ENCODE measurements at regions not wholly inside any gene's neighbourhood (a gene's known extent, or its start where the extent isn't known, plus 50 kb on each side); places are given as distances from the start of the nearest gene placed in this dataset.

GRCh38 chr5:103894882-103895281, 332.3 kb upstream of the NUDT12 start:
- Histone ChIP-seq H3K4me1 (ENCODE audit: insufficient read depth) (no peaks in the 10 kb centered on the region), H3K9me2 (replicated peaks; ENCODE audit: insufficient read depth) (no peaks in the 10 kb centered on the region), H3K9me3 (ENCODE audit: low read depth) (no peaks in the 10 kb centered on the region), H4K20me1 (ENCODE audit: insufficient read depth, poor library complexity, severe bottlenecking) (no peaks in the 10 kb centered on the region), H3K36me3 (replicated peaks; ENCODE audit: insufficient read depth, low read depth) (no peaks in the 10 kb centered on the region), H3K79me2 (no peaks in the 10 kb centered on the region), H3K27me3 (no peaks in the 10 kb centered on the region), H3K4me3 (no peak overlapping the region), H3K27ac (no peak overlapping the region), H3K4me2 (no peak overlapping the region), H2AFZ (no peak overlapping the region)
- TF ChIP-seq EZH2 (IDR thresholded peaks at IDR 0.05; ENCODE audit: borderline replicate concordance) (no peak), CTCF (IDR thresholded peaks at IDR 0.05; ENCODE audit: poor library complexity) (no peak), EZH2phosphoT487 (IDR thresholded peaks at IDR 0.05; ENCODE audit: low read depth, severe bottlenecking, unreplicated experiment) (no peak)
- no peak for DNase-seq (ENCODE audit: low spot score)

- Histone ChIP-seq H3K27ac (no peak overlapping the region), H3K4me3 (no peak overlapping the region), H3K4me1 (ENCODE audit: insufficient read depth) (no peaks in the 10 kb centered on the region), H3K9me3 (ENCODE audit: low read depth) (no peaks in the 10 kb centered on the region), H4K20me1 (ENCODE audit: insufficient read depth, poor library complexity, severe bottlenecking) (no peaks in the 10 kb centered on the region), H3K4me2 (no peak overlapping the region), H3K36me3 (replicated peaks; ENCODE audit: insufficient read depth, low read depth) (no peaks in the 10 kb centered on the region), H3K27me3 (no peaks in the 10 kb centered on the region), H2AFZ (no peak overlapping the region), H3K9me2 (replicated peaks; ENCODE audit: insufficient read depth) (no peaks in the 10 kb centered on the region), H3K79me2 (no peaks in the 10 kb centered on the region)
- TF ChIP-seq EZH2phosphoT487 (IDR thresholded peaks at IDR 0.05; ENCODE audit: low read depth, severe bottlenecking, unreplicated experiment) (no peak), EZH2 (IDR thresholded peaks at IDR 0.05; ENCODE audit: borderline replicate concordance) (no peak)
- WGBS (ENCODE audit: low lambda C conversion rate, missing lambda C conversion rate) = 82% methylated on average over 2 of the region's 2 CpGs
- no peak for DNase-seq (ENCODE audit: low spot score)
These were observed 328.6 kb upstream of the NUDT12 start for GRCh38 chr5:103891151-103891550.

- H3K27ac ChIP-seq = no peak overlapping the region
- no peaks in the 10 kb centered on the region for H3K36me3 ChIP-seq (replicated peaks; ENCODE audit: insufficient read depth, low read depth)
- TF ChIP-seq EZH2 (IDR thresholded peaks at IDR 0.05; ENCODE audit: borderline replicate concordance) (no peak), EZH2phosphoT487 (IDR thresholded peaks at IDR 0.05; ENCODE audit: low read depth, severe bottlenecking, unreplicated experiment) (no peak), CTCF (IDR thresholded peaks at IDR 0.05; ENCODE audit: poor library complexity) (no peak)
- H4K20me1 ChIP-seq (ENCODE audit: insufficient read depth, poor library complexity, severe bottlenecking) = no peaks in the 10 kb centered on the region
- no peak overlapping the region for H3K4me2 ChIP-seq
- no peaks in the 10 kb centered on the region for H3K9me2 ChIP-seq (replicated peaks; ENCODE audit: insufficient read depth)
- WGBS (ENCODE audit: low lambda C conversion rate, missing lambda C conversion rate) = 89% methylated on average over 1 of the region's 1 CpG
- no peaks in the 10 kb centered on the region for H3K4me1 ChIP-seq (ENCODE audit: insufficient read depth)
- H3K4me3 ChIP-seq = no peak overlapping the region
- DNase-seq (ENCODE audit: low spot score) = no peak
- no peaks in the 10 kb centered on the region for H3K79me2 ChIP-seq
- H2AFZ ChIP-seq = no peak overlapping the region
- H3K27me3 ChIP-seq = no peaks in the 10 kb centered on the region
- no peaks in the 10 kb centered on the region for H3K9me3 ChIP-seq (ENCODE audit: low read depth)
These were observed 327.7 kb upstream of the NUDT12 start for GRCh38 chr5:103890313-103890712.

- DNase-seq (ENCODE audit: low spot score) = no peak
- Histone ChIP-seq H3K27me3 (no peaks in the 10 kb centered on the region), H3K36me3 (replicated peaks; ENCODE audit: insufficient read depth, low read depth) (no peaks in the 10 kb centered on the region), H3K9me3 (ENCODE audit: low read depth) (no peaks in the 10 kb centered on the region), H4K20me1 (ENCODE audit: insufficient read depth, poor library complexity, severe bottlenecking) (no peaks in the 10 kb centered on the region), H2AFZ (no peak overlapping the region), H3K4me2 (no peak overlapping the region), H3K27ac (no peak overlapping the region), H3K9me2 (replicated peaks; ENCODE audit: insufficient read depth) (no peaks in the 10 kb centered on the region), H3K4me3 (no peak overlapping the region), H3K79me2 (no peaks in the 10 kb centered on the region), H3K4me1 (ENCODE audit: insufficient read depth) (no peaks in the 10 kb centered on the region)
- TF ChIP-seq CTCF (IDR thresholded peaks at IDR 0.05; ENCODE audit: poor library complexity) (no peak), EZH2 (IDR thresholded peaks at IDR 0.05; ENCODE audit: borderline replicate concordance) (no peak), EZH2phosphoT487 (IDR thresholded peaks at IDR 0.05; ENCODE audit: low read depth, severe bottlenecking, unreplicated experiment) (no peak)
- 90% methylated on average over 2 of the region's 2 CpGs for WGBS (ENCODE audit: low lambda C conversion rate, missing lambda C conversion rate)
These were observed 327.1 kb upstream of the NUDT12 start for GRCh38 chr5:103889500-103890209.
